HepG2 (cell line): ENCODE measurements at regions not wholly inside any gene's neighbourhood (a gene's known extent, or its start where the extent isn't known, plus 50 kb on each side); places are given as distances from the start of the nearest gene placed in this dataset.

Source experiments
- PLSCR1 ChIP-seq: sonication (generic); formaldehyde crosslinking; IDR thresholded peaks from 2 replicates; pipeline ENCODE4 v1.5.0; 2020; ENCODE audit warnings: missing genetic modification reagents, mild to moderate bottlenecking, borderline replicate concordance
- POLR2A ChIP-seq, 2 experiments: IDR thresholded peaks; 2 replicates each; pipeline ENCODE4 v1.6.1; 2011; ENCODE audit warnings: low read depth in 2 of 2, low read length in 2 of 2, mild to moderate bottlenecking in 1 of 2, moderate library complexity in 1 of 2; ENCODE audit not compliant: insufficient read depth in 1 of 2
- YEATS2 ChIP-seq: sonication (generic); formaldehyde crosslinking; IDR thresholded peaks from 2 replicates; pipeline ENCODE4 v1.4.0; 2020; ENCODE audit warnings: missing genetic modification reagents, borderline replicate concordance
- ZFP91 ChIP-seq: sonication (generic); formaldehyde crosslinking; IDR thresholded peaks from 2 replicates; pipeline ENCODE4 v1.9.0; 2022; ENCODE audit warnings: missing genetic modification reagents, mild to moderate bottlenecking, borderline replicate concordance
- ZSCAN30 ChIP-seq: sonication (generic); formaldehyde crosslinking; IDR thresholded peaks from 2 replicates; pipeline ENCODE4 v1.5.0; 2020; ENCODE audit warnings: mild to moderate bottlenecking, missing genetic modification reagents
- TF ChIP-seq, protein P1 (sequence below): sonication (generic); formaldehyde crosslinking; IDR thresholded peaks from 2 replicates; pipeline ENCODE4 v1.5.0; 2020; ENCODE audit warnings: mild to moderate bottlenecking, missing genetic modification reagents, moderate library complexity
- TF ChIP-seq, protein P2 (sequence below): sonication (generic); formaldehyde crosslinking; conservative IDR thresholded peaks from 2 replicates; pipeline ENCODE4 v1.4.0; 2020; ENCODE audit warnings: missing genetic modification reagents

GRCh38 chr20:60446267-60447111, 488.3 kb downstream of the CDH26 start:
- TF ChIP-seq YEATS2 (CRISPR knock-in tag) (no peak), POLR2A (IDR thresholded peaks at IDR 0.05; ENCODE audit: insufficient read depth in 1 of 2, low read depth in 2 of 2, low read length in 2 of 2) (no peak), ZFP91 (CRISPR knock-in tag) (no peak), ZSCAN30 (CRISPR knock-in tag) (no peak), PLSCR1 (CRISPR knock-in tag) (no peak)
- TF ChIP-seq, protein P1, sequence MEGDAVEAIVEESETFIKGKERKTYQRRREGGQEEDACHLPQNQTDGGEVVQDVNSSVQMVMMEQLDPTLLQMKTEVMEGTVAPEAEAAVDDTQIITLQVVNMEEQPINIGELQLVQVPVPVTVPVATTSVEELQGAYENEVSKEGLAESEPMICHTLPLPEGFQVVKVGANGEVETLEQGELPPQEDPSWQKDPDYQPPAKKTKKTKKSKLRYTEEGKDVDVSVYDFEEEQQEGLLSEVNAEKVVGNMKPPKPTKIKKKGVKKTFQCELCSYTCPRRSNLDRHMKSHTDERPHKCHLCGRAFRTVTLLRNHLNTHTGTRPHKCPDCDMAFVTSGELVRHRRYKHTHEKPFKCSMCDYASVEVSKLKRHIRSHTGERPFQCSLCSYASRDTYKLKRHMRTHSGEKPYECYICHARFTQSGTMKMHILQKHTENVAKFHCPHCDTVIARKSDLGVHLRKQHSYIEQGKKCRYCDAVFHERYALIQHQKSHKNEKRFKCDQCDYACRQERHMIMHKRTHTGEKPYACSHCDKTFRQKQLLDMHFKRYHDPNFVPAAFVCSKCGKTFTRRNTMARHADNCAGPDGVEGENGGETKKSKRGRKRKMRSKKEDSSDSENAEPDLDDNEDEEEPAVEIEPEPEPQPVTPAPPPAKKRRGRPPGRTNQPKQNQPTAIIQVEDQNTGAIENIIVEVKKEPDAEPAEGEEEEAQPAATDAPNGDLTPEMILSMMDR (CRISPR knock-in tag) = no peak
- TF ChIP-seq, protein P2, sequence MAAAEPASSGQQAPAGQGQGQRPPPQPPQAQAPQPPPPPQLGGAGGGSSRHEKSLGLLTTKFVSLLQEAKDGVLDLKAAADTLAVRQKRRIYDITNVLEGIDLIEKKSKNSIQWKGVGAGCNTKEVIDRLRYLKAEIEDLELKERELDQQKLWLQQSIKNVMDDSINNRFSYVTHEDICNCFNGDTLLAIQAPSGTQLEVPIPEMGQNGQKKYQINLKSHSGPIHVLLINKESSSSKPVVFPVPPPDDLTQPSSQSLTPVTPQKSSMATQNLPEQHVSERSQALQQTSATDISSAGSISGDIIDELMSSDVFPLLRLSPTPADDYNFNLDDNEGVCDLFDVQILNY (CRISPR knock-in tag) = no peak
